ENCODE measurements at regions not wholly inside any gene's neighbourhood (a gene's known extent, or its start where the extent isn't known, plus 50 kb on each side); places are given as distances from the start of the nearest gene placed in this dataset.

DNA sequence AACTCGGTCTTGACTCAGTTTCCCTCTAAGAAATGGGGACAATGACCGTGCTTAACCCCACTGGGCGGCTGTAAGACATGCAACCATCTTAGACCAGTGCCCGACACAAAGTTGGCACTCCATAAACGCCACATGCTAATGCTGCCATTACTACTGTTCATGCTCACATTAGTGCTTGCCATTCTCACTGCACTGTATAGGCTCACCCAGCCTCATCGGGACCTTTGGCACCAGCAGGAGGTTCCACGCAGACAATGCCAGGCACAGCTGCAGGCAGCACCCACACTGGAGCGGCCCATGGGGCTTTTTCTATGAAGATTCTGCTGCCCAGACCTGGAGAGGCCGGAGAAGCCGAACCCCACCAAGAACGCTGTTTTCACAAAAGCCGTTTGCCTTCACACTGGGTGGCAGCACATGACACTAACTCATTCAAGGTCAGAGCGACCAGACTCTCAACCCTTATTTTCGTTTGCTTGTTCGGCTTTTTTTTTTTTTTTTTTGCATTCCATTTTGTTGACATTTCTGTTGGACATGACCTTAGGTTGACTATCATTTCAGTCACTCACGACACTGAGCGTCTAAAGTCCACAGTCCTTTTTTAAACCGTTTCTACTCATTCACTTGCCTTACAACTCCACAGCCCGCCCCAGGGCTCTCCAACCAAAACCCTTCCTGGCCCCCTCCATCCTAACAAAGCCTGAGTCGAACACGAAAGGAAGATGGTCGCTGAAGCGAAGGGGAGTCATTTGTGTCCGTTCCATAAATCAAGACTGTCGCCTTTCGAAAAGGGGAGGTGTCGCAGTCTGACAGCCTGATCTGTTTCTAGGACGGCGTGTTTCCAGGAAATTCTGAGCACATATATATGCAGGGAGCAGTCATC lies 124.4 kb upstream of the RNF32 start (continued):
- peak; percentile 48 for TF ChIP-seq SALL1 (CRISPR knock-in tag; IDR thresholded peaks at IDR 0.05)
- no peak; the same call in 1 of the 2 replicates for TF ChIP-seq ZNF747 (CRISPR knock-in tag; IDR thresholded peaks at IDR 0.05; ENCODE audit: borderline replicate concordance)
- peak; percentile 68; the same call in 1 of the 2 replicates for TF ChIP-seq NR1H2 (CRISPR knock-in tag; IDR thresholded peaks at IDR 0.05; ENCODE audit: borderline replicate concordance, low read depth)
- no peak for TF ChIP-seq ZBTB8A (CRISPR knock-in tag; IDR thresholded peaks at IDR 0.05; ENCODE audit: borderline replicate concordance, low read depth)
- no peak for TF ChIP-seq ZNF772 (CRISPR knock-in tag; IDR thresholded peaks at IDR 0.05)
- peak; percentile 75; the same call in 1 of the 2 replicates for TF ChIP-seq HMG20A (CRISPR knock-in tag; IDR thresholded peaks at IDR 0.05; ENCODE audit: borderline replicate concordance)
- TF ChIP-seq NR2F6 (IDR thresholded peaks at IDR 0.05), result peak; percentile 86
- TF ChIP-seq NR2F6 (CRISPR knock-in tag; IDR thresholded peaks at IDR 0.05), result peak; percentile 72
- TF ChIP-seq, protein P1, sequence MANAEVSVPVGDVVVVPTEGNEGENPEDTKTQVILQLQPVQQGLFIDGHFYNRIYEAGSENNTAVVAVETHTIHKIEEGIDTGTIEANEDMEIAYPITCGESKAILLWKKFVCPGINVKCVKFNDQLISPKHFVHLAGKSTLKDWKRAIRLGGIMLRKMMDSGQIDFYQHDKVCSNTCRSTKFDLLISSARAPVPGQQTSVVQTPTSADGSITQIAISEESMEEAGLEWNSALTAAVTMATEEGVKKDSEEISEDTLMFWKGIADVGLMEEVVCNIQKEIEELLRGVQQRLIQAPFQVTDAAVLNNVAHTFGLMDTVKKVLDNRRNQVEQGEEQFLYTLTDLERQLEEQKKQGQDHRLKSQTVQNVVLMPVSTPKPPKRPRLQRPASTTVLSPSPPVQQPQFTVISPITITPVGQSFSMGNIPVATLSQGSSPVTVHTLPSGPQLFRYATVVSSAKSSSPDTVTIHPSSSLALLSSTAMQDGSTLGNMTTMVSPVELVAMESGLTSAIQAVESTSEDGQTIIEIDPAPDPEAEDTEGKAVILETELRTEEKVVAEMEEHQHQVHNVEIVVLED (CRISPR knock-in tag; IDR thresholded peaks at IDR 0.05; ENCODE audit: borderline replicate concordance), result no peak; the same call in 1 of the 2 replicates
- TF ChIP-seq TRIM24 (CRISPR knock-in tag; IDR thresholded peaks at IDR 0.05), result no peak
- TF ChIP-seq BHLHE40 (IDR thresholded peaks at IDR 0.05; ENCODE audit: low read length), result peak; percentile 68
- no peak for TF ChIP-seq MYC (CRISPR knock-in tag; IDR thresholded peaks at IDR 0.05; ENCODE audit: borderline replicate concordance)
- no peak for TF ChIP-seq ZNF101 (CRISPR knock-in tag; IDR thresholded peaks at IDR 0.05; ENCODE audit: borderline replicate concordance, low read depth)
- 0 out of 2 replicates have a peak, but pooled peaks have one; percentile 35 for TF ChIP-seq TOE1 (CRISPR knock-in tag; IDR thresholded peaks at IDR 0.05)
- no peak for TF ChIP-seq ZNF607 (CRISPR knock-in tag; IDR thresholded peaks at IDR 0.05; ENCODE audit: borderline replicate concordance)
- TF ChIP-seq ZNF20 (CRISPR knock-in tag; IDR thresholded peaks at IDR 0.05), result no peak
- no peak for TF ChIP-seq KLF9 (CRISPR knock-in tag; IDR thresholded peaks at IDR 0.05; ENCODE audit: low read depth)
- no peak for TF ChIP-seq SMAD9 (CRISPR knock-in tag; IDR thresholded peaks at IDR 0.05)
- TF ChIP-seq, protein P2, sequence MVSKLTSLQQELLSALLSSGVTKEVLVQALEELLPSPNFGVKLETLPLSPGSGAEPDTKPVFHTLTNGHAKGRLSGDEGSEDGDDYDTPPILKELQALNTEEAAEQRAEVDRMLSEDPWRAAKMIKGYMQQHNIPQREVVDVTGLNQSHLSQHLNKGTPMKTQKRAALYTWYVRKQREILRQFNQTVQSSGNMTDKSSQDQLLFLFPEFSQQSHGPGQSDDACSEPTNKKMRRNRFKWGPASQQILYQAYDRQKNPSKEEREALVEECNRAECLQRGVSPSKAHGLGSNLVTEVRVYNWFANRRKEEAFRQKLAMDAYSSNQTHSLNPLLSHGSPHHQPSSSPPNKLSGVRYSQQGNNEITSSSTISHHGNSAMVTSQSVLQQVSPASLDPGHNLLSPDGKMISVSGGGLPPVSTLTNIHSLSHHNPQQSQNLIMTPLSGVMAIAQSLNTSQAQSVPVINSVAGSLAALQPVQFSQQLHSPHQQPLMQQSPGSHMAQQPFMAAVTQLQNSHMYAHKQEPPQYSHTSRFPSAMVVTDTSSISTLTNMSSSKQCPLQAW (CRISPR knock-in tag; IDR thresholded peaks at IDR 0.05), result 0 out of 2 replicates have a peak, but pooled peaks have one; percentile 22
- no peak for TF ChIP-seq ZNF75D (CRISPR knock-in tag; IDR thresholded peaks at IDR 0.05; ENCODE audit: borderline replicate concordance)
- peak; percentile 83 for TF ChIP-seq ISL2 (CRISPR knock-in tag; IDR thresholded peaks at IDR 0.05)
- TF ChIP-seq MYNN (CRISPR knock-in tag; IDR thresholded peaks at IDR 0.05; ENCODE audit: low read depth), result no peak
- no peak for TF ChIP-seq SRF (IDR thresholded peaks at IDR 0.05; ENCODE audit: low read depth, low read length)
- no peak for TF ChIP-seq ZNF382 (CRISPR knock-in tag; IDR thresholded peaks at IDR 0.05; ENCODE audit: borderline replicate concordance)
- peak; percentile 72 for TF ChIP-seq NR2F2 (IDR thresholded peaks at IDR 0.05; ENCODE audit: borderline replicate concordance, low read depth)
- TF ChIP-seq SMAD1 (CRISPR knock-in tag; IDR thresholded peaks at IDR 0.05; ENCODE audit: borderline replicate concordance, low read depth), result no peak; the same call in 1 of the 2 replicates
- no peak for TF ChIP-seq ZMYM3 (CRISPR knock-in tag; IDR thresholded peaks at IDR 0.05)
- no peak for TF ChIP-seq ZNF879 (CRISPR knock-in tag; IDR thresholded peaks at IDR 0.05)
- TF ChIP-seq SRSF9 (IDR thresholded peaks at IDR 0.05; ENCODE audit: borderline replicate concordance, insufficient read depth, low read depth, low read length, poor library complexity, severe bottlenecking), result no peak
- no peak for TF ChIP-seq ZSCAN20 (CRISPR knock-in tag; IDR thresholded peaks at IDR 0.05; ENCODE audit: borderline replicate concordance)

All from HepG2 (cell line).